Renal cortex interstitium (tissue), 11 donors: ENCODE measurements at regions not wholly inside any gene's neighbourhood (a gene's known extent, or its start where the extent isn't known, plus 50 kb on each side); places are given as distances from the start of the nearest gene placed in this dataset.
"Not testable (repeated sequence)": the region's sequence is repeated elsewhere in the genome, so short reads cannot be mapped to it uniquely, and the experiment has no call there.

Experiments
- DNase-seq, 11 donors: peaks; one replicate each; pipeline ENCODE4 v3.0.0-alpha.2; 2013; ENCODE audit warnings: low read depth in 9 of 11, low spot score in 4 of 11; ENCODE audit errors: extremely low read depth in 1 of 11

DNA sequence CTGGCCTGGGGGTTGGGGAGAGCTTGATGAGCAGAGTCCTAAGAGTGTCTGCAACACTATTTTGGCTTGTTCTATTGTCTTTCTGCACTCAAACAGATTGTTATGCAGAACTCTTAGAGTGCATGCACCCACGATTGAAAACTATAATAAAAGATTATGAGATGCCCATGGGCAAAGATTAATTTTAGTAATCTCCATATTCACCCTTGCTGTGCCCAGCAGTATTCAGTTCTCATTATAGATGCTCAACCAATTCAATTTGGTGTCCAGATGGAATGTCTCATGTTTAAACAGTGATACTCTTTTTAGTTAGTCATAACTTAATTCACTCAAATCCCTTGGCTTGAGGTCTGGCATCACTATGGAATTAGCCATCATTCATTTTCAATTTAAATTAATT lies 952.5 kb downstream of the CDH8 start:
- DNase-seq = no peak

DNA sequence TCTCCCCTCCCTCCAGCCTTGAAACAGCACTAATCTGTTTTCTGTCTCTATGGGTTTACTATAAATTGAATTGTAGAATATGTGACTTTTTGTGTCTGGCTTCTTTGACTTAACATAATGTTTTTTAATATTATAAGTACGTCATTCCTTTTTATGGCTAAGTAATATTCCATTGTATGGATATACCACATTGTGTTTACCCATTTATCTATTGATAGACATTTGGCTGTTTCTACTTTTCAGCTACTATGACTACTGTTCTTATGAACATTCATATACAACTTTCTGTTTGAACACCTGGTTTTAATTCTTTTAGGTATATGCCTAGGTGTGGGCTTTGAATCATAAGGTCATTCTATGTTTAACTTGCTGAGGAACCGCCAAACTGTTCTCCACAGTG lies 961.9 kb downstream of the CDH8 start:
- no peak for DNase-seq

DNA sequence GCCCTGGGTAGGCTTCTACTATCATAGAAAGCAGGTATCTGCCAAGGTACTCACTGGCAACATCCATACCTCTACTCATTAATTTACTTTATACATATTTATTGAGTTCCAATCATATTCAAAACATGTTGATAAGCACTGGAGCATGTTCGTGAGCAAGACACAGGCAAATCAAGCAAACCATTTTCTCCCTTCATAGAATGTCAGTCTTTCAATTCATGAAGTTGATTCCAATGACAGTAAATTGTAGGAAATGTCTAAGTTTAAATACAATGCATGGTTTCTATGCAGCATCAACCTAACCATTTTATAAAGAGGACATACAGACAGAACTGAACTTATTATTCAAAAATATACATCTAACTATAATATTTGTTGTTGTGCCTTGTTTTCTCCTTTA lies 978.6 kb downstream of the CDH8 start:
- DNase-seq = no peak

DNA sequence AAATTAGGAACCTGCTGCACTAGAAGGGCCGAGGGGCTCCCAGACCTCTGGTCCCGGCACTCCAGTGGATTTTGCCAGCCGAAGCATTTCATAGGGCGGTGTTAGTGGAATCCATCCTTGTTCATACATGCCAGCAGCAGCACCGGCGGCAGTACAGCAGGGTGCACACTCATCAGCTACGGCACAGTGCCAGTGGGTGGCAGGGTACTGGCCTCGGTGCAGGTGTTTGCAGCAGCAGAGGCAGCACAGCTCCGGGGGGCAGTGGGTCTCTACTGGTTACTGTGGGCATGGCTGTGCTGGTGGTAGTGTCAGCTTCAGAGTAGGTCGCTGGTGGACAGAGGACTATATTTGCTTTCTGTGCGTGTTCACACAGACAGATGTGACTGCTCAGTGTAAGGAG lies 985.7 kb downstream of the CDH8 start:
- no peak for DNase-seq

DNA sequence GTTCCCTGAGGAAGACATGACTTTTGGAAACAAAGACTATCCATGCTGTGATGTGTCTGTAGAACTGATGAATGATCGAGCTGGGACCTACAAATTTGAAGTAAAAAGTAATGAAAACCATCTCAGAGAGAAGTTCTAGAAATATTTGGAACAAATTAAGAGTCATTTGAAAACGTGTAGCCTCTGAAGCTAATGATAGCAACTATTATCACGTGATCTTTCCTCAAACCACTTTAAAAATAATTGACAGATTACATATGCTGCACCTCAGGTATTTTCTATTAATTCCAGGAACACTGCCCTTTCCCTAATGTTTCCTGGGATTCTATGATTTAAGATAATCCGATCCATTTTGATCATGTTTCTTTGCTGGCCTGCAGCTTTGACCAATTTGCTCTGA lies 990.3 kb downstream of the CDH8 start:
- DNase-seq = no peak

DNA sequence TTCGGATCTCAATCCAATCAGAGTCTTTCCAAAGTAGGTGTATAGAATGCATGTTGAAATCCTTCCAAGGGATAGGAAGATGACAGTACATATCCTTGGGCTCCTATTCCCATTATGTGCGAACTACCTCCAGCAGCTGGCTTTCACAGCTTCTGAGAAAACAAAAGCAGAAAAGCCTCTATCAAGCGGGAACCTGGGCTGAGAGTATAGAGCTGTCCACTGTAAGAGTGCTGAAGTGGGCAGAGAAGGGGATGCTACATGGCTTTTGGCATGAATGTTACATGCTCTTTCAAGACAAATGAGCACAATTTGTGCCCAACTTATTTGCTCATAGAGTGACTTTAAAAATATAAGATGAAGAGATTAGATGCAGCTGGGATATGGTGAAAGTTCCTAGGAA lies 993.5 kb downstream of the CDH8 start:
- peak; percentile 17 to 40 (median 23) for DNase-seq

DNA sequence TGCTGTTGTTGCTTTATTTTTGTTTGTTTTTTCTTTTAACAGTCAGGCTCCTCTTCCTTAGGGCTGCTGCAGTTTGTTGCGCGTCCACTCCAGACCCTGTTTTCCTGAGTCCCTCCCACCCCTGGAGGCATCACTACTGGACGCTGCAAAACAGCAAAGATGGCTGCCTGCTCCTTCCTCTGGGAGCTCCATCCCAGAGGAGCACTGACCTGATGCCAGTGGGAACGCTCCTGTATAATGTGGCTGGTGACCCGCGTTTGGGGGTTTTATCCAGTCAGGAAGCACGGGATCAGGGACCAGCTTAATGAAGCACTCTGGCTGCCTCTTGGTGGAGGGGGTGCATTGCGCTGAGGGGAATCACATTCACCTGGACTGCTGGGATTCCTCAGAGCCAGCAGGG lies 1005.6 kb downstream of the CDH8 start:
- DNase-seq = no peak

DNA sequence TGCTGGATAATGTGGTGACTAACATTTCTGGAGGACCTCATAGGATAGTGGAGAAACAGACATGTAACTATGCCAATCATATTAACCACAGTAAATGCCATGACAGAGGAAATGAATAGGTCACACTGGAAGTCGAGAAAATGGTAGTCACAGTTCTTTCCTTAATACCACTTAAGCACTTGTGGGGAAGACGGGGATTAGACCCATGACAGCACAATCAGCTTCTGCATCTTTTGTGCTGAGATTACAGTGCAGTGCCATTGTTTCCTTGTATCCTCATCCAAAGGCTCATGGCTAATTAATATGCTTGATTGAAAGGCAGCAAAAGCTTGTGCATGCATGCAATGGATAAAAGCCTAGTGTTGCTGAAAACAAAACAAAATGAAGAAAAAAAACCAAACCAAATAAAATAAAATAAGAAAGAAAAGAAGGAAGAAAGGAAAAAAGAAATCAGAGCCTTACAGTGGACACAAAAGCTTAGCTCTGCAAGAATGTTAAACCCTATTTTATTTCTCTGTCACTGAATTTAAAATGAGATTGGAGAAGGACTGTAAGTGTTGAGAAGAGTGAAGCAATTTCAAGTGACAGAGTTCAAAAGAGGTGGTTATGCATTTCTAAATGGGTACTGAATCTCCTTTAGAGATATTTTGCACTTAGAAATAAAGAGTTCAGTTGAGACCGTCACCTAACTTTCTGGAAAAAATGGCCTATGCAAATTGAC lies 1011.9 kb downstream of the CDH8 start:
- no peak for DNase-seq

DNA sequence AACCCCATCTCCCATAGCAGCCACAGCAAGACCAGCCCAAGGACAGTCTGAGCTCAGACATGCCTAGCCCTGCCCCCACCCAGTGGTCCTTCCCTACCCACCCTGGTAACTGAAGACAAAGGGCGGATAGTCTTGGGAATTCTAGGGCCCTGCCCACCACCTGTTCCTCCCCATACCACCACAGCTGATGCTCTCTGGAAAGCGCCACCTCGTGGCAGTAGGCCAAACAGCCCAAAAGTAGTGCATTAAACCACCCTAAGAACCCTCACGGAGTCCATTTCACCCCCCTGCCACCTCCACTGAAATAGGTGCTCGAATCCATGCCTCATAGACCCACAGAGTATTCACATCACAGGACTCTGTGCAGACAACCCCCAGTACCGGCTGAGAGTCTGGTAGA lies 1021.4 kb downstream of the CDH8 start:
- no peak for DNase-seq

DNA sequence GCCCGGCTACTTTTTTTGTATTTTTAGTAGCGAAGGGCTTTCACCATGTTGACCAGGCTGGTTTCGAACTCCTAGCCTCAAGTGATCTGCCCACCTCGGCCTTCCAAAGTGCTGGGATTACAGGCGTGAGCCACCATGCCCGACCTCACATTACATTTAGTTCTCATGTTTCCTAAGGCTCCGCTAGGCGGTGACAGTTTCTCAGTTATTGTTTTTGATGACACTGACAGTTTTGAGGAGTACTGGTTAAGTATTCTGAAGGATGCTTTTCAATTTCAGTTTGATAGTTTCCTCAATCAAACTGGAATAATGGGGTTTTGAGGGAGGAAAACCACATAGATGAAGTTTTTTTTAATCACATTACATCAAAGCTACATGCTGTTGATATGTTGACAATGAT lies 1028.5 kb downstream of the CDH8 start:
- no peak for DNase-seq

DNA sequence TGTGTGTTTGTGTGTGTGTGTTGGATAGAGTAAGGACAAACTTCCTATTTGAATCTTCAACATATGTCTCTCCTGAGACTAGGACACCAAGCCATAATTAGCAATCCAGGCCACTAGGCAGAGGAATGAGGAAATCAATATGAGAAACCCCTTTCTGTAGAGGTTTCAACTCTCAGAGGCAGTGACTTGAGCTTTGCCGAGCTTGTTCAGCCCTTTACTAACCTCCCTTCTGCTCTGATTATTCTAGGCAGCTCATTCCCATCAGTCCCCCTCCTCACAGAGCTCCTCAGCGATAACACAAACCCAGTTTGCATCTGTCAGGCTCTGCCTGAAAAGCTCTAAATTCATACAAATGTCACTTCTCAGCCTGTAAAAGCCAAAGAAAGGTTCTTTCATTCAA lies 1030.3 kb downstream of the CDH8 start:
- DNase-seq = no peak

DNA sequence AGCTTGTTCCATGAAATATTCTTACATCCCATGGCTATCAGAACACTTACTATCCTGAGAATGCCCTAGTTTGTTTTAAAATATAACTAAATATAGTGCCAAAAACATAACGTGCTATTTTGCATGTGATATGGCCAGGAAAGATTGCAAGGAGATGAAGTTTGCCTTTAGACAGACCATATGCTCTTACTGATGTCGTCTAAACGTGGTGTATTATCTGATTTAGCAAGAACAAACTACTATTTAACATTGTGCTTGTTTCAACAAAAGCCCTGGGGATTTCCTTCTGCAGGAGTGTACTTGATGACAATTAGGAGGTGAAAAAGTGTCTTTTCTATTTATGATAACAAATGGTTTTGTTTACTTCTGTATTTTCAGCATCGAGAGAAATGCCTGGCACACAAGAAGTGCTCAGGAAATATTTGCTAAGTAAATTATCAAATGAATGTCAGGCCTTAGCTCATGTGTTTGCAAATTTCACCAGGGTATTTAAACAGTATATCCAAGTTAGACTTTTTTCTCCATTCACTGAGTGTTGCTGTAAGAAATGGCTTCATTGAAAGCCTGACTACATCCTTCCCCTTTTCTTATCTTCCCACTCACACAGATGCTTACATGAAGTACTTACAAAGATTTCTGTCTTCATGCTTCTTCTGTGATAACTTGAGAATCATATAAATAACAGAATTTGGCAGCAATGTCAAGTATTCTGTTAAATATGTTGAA lies 1033.6 kb downstream of the CDH8 start:
- DNase-seq = no peak

DNA sequence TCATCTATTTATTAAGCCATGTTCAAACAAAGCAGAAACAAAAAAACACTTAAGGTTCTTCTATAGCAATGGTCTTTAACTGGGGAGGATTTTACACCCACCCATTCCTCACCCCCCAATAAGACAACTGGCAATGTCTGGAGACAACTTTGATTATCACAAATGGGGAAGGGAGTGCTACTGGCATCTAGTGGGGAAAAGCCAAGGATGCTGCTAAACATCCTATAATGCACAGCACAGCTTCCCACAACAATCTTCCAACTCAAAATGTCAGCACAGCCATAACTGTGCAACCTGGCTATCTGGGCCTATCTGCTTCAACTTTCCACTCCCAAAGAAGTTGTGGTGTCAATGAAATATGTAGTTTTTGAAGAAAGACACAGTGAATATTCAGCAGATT lies 1044.4 kb downstream of the CDH8 start:
- no peak for DNase-seq

DNA sequence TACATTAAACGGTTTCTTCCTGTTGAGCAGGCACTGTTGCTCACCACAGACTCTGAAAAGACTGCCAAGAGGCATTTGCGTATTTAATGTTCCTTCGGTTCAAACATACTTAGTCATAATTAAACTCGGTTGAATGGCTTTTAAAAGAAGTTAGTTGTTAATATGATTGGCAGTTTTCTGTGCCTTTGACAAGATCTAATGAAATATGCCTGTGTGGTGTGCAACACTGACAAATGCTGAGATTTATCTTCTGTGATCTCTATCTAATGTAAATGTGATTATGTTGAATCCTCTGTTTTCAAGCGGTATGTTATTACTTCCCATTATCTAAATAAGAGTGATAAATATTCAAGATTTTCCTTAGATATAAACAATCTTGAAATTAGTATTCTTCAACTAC lies 1046.6 kb downstream of the CDH8 start:
- DNase-seq = no peak

DNA sequence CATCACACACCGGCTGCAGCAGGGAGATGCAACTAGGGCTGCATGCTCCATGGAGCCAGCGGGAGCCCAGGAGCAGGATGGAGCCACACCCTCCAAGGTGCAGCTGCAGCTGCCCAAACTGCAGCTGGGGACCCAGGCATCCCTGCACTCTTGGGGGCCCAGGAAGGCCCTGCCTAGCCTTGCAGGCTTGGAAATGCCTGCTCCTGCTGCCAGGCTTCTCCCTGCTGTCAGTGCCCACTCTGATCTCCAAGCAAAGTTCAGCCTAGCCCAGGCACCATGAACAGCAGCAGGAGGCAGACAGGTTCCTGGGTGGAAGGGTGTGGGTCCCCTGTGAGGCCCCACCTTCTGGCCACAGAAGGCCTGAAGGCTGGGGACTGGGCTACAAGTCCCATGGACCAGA lies 1057.1 kb downstream of the CDH8 start:
- DNase-seq = no peak

DNA sequence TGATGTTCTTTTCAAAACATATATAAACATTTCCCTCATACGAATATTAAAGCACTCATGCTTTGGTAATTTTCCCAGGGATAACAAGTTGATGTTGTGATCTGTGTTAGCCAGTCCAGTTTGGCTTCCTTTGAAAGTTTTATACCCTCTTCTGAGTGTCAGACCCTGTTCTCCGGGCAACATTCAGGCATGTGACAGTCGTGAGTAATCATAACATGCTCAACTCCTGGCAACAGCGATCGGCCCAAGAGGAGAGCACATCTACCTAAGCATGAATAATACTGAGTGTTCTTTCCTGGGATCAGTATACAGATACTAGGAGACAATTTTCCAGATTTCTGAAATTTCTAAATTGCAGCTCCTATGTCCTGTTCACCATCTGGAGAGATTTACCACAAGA lies 1086.4 kb downstream of the CDH8 start:
- DNase-seq = no peak

DNA sequence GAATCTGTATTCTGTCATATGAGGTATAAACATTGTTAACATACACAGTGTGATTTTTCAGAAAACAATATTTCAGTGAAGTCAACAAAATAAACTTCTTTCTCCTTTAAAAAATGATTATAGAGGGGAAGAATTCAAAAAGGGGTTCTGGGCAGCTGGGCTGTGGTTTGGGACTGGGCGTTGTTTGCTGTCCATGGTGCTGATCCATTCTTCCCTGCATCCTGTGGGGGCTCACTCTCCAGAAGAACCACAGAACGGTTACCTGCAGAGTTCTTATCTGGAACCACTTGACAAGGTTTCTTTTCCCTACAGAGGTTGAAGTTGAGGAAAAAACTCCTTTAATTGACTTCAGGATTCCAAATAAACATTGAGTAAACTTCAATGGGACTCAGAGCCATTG lies 1091.0 kb downstream of the CDH8 start:
- DNase-seq = peak; percentile 8 to 65 (median 41)

DNA sequence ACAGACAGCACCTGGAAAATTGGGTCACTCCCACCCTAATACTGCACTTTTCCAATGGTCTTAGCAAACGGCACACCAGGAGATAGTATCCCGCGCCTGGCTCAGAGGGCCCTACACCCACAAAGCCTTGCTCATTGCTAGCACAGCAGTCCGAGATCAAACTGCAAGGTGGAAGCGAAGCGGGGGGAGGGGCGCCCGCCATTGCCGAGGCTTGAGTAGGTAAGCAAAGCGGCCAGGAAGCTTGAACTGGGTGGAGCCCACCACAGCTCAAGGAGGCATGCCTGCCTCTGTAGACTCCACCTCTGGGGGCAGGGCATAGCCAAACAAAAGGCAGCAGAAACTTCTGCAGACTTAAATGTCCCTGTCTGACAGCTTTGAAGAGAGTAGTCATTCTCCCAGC lies 1100.0 kb downstream of the CDH8 start:
- DNase-seq = not testable (repeated sequence)

DNA sequence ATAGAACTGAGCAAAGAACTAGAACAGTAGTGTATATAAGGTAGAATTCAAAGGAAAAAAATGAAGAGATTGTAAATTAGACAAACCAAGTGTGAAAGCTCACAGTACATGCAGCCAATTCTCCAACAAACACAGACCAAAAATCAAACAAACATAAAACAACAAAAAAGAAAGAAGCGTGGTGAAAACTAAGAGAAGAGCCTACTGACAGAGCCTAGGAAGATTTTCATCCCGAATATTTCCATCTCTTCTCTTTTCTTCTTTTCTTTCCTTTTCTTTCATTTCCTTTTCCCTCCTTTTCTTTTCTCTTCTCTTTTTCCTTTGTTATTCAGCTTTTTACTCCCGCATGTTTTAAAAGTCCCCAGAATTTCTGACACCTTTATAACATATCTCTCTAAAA lies 1103.6 kb downstream of the CDH8 start:
- DNase-seq = no peak

DNA sequence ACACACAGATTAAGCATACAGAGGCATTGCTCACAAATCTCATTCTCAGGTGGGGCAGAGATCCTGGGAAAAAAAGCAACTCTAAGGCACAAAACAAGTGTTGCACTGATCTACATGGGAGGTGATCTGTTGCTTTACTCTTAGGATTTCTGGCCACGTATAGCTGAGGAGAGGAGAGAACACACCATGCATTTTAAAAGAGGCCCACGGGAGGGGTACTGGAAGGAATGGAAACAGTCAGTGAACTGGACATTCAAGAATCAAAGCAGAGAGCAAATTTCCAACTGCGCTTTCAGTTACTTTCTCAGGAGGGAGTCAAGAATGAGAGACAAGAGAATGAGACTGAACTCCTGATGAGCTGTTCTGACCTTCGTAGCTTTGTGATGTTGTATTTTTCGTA lies 1105.9 kb downstream of the CDH8 start:
- DNase-seq = no peak

DNA sequence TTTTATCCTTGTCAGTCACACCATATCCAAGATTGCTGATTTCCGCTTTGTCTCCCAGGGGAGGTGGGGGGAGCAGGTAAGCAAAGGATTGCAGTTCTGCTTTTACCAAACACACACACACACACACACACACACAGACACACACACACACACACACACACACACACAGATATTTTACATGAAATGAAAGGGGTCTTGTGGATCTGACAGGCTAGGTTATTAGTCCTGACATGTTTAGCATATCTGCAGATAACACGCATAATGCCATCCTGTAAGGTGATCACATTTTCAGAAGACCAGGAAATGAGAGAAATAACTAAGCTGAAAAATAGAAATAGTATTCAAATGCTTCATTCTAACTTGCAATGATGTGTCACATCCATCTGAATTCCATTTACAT lies 1113.3 kb downstream of the CDH8 start:
- DNase-seq = no peak
